GM12878 (cell line): ENCODE measurements at regions not wholly inside any gene's neighbourhood (a gene's known extent, or its start where the extent isn't known, plus 50 kb on each side); places are given as distances from the start of the nearest gene placed in this dataset.

Source experiments
- CTCF ChIP-seq, 3 experiments: IDR thresholded peaks in 2 of 3; conservative IDR thresholded peaks in 1 of 3; 2 replicates each; pipeline ENCODE4 v1.5.1; 2011; ENCODE audit warnings: low read depth in 3 of 3, low read length in 3 of 3, mild to moderate bottlenecking in 3 of 3, control low read depth in 2 of 3, moderate library complexity in 2 of 3, inconsistent platforms in 1 of 3, mixed read lengths in 1 of 3; ENCODE audit not compliant: control insufficient read depth in 2 of 3, insufficient read depth in 1 of 3; ENCODE audit errors: extremely low read depth in 1 of 3
- EGR1 ChIP-seq, 2 experiments: IDR thresholded peaks; 1 replicate in 1 of 2; 2 replicates in 1 of 2; pipeline ENCODE4 v1.6.1; 2011 to 2012; ENCODE audit warnings: low read depth in 2 of 2, low read length in 2 of 2, borderline replicate concordance in 1 of 2, mild to moderate bottlenecking in 1 of 2, moderate library complexity in 1 of 2
- EZH2 ChIP-seq: IDR thresholded peaks from 2 replicates; pipeline ENCODE4 v1.6.1; 2012; ENCODE audit warnings: low read depth, mild to moderate bottlenecking, control low read depth, inconsistent platforms, low read length, borderline replicate concordance; ENCODE audit not compliant: control insufficient read depth
- FOXM1 ChIP-seq: IDR thresholded peaks from 2 replicates; pipeline ENCODE4 v1.6.1; 2012; ENCODE audit warnings: low read depth, mild to moderate bottlenecking, inconsistent platforms, low read length, moderate library complexity
- GATAD2B ChIP-seq: fragments of 450-650 bp; conservative IDR thresholded peaks from 2 replicates; pipeline ENCODE4 v1.6.1; 2017; ENCODE audit warnings: low read depth, mild to moderate bottlenecking, moderate library complexity
- HDAC6 ChIP-seq: fragments of 200-600 bp; sonication (generic); IDR thresholded peaks from one replicate; pipeline ENCODE4 v1.8.0; 2017; ENCODE audit warnings: antibody characterized with exemption; ENCODE audit not compliant: unreplicated experiment
- POLR2A ChIP-seq: IDR thresholded peaks from 2 replicates; pipeline ENCODE4 v1.6.1; 2011; ENCODE audit warnings: low read depth, mild to moderate bottlenecking, low read length
- SMC3 ChIP-seq: IDR thresholded peaks from 2 replicates; pipeline ENCODE4 v1.6.1; 2011; ENCODE audit warnings: low read length, improper control_type of control experiment, borderline replicate concordance
- TAF1 ChIP-seq: IDR thresholded peaks from 2 replicates; pipeline ENCODE4 v1.6.1; 2011; ENCODE audit warnings: mild to moderate bottlenecking, low read depth, low read length, borderline replicate concordance
- USF2 ChIP-seq: IDR thresholded peaks from 2 replicates; pipeline ENCODE4 v1.6.1; 2011; ENCODE audit warnings: low read depth, low read length, improper control_type of control experiment, borderline replicate concordance
- ZZZ3 ChIP-seq: IDR thresholded peaks from 2 replicates; pipeline ENCODE4 v1.6.1; 2011; ENCODE audit warnings: low read depth; ENCODE audit not compliant: control insufficient read depth, insufficient read length

- TF ChIP-seq TAF1 = no peak
- no peak for TF ChIP-seq CTCF (IDR thresholded peaks at IDR 0.05 in 2 of 3, conservative IDR thresholded peaks at IDR 0.05 in 1 of 3; ENCODE audit: control insufficient read depth in 2 of 3, extremely low read depth in 1 of 3, insufficient read depth in 1 of 3, low read depth in 3 of 3, low read length in 3 of 3)
- TF ChIP-seq EGR1 (IDR thresholded peaks at IDR 0.05; ENCODE audit: borderline replicate concordance in 1 of 2, low read depth in 2 of 2, low read length in 2 of 2) = no peak
- TF ChIP-seq ZZZ3 = no peak
- TF ChIP-seq USF2 = no peak
- no peak for TF ChIP-seq POLR2A
- TF ChIP-seq HDAC6 = no peak
- TF ChIP-seq GATAD2B = no peak
- TF ChIP-seq SMC3 = no peak
- TF ChIP-seq FOXM1 = no peak
- no peak for TF ChIP-seq EZH2
Observed at GRCh38 chr3:145251311-145251710, 909.7 kb downstream of the PLOD2 start.
